HG02970 (cell line): ENCODE measurements at regions not wholly inside any gene's neighbourhood (a gene's known extent, or its start where the extent isn't known, plus 50 kb on each side); places are given as distances from the start of the nearest gene placed in this dataset.

Source experiments
- ATAC-seq: cut with Tn5 transposase; IDR thresholded peaks from one replicate; pipeline ENCODE4 v1.9.1; 2021; ENCODE audit warnings: mild to moderate bottlenecking, moderate library complexity, moderate number of reproducible peaks; ENCODE audit not compliant: unreplicated experiment, low FRiP score

- no peak for ATAC-seq
Observed at GRCh38 chr14:21749306-21749868, 75.8 kb upstream of the OR4E1 start.

GRCh38 chr14:21748869-21749303 is 75.3 kb upstream of the OR4E1 start:
- no peak for ATAC-seq

GRCh38 chr14:21735639-21736307 is 62.2 kb upstream of the OR4E1 start:
- no peak for ATAC-seq

DNA sequence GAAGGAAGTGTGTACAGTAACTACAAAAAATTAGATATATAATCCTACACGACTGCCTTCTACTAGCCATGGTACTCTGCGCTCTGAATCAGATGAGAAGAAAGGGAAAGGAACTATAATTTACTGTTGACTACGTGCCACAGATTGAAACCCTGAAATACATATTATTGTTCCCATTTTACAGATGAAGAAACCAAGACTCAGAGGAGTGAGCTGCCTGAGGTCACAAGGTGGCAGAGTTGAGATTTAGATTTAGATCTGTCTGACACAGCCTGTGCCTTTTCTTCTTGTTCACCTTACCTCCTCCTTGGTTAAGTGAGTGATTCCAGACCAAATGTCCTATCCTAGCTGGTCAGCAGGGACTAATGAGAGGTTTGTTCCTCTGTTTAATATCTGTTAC is 61.6 kb upstream of the OR4E1 start:
- ATAC-seq: no peak

DNA sequence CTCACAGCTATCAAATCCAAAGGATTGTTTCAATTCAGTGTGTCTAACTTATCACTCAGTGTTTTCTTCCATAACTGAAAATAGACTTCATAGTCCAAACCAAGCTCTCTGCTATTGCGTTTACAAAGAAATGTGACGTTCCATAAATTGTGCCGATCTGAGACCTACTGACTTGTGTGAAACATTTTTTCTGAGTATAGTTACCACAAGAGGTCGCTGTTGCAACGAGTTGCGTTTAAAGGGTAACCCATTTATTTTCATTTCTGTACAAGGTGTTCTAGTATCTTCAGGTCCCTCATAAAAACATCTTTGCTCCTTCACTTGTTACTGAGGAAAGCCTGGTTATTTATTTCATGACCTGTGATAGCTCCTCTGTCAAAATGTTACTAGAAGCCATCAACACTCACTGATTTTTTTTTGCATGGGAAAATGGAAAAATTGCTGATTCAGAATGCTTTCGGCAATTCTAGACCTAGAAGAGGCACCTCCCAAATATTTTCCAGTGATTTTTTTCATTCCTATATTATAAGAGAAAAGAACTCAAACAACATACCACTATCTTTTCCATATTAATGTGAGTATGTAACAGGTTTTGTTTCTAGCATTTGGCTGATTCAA is 60.9 kb upstream of the OR4E1 start:
- ATAC-seq: no peak

DNA sequence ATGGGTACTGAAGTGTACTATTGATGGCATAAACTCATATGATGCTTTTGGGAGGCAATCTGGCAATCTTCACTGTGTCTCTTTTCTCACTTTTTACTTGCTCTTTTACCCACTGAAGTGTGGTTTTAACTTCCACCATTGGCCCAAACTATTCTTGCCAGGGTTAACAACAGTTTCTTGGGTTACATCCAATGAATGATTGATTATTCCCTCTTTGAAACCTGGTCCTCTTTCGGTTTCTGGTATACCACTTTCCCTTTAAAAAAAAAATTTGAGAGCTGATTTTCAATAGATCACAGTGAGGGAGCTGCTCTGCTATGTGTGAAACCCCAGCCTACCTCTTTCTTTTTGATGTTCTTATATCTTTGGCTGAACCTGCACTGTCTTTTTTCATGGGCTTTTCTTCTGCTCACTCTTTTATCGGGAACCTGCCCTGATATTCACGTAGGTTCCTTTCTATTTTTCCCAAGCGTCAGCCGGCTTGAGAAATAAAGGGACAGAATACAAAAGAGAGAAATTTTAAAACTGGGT is 56.1 kb upstream of the OR4E1 start:
- no peak for ATAC-seq

- no peak for ATAC-seq
Observed at GRCh38 chr14:21725250-21725649, 51.6 kb upstream of the OR4E1 start.

- no peak for ATAC-seq
Observed at GRCh38 chr14:21724090-21724973, 50.7 kb upstream of the OR4E1 start.

DNA sequence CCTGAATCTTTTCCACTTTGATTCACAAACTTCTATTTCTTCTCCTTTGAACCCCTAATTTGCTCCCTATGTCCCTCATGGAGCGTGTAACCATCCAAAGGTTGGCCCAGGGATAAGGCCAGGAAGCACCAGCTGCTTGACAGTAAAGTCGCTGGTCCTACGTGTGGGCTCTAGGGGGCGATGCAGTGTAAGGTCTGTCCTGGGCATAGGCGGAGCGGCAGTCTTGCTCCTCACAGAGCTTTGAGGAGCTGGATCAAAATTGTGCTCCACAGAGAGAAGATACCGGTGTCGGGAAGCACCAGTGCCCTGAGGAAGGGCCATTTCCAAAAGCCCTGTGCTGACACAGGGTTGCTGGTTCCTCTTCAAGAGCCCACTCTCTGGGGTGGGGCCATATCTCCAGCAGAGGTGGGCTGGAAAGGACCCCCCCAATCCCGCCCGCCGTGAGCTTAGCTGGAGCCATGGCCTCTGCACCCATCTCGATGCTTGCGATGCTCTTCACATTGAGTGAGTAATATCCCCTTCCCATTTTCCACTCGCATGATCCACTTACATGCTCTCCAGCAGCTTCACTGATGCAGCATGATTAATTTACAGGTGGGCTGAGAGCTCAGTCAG is 49.9 kb upstream of the OR4E1 start:
- ATAC-seq: no peak
